Vagina (tissue), 2 donors: ENCODE measurements at regions not wholly inside any gene's neighbourhood (a gene's known extent, or its start where the extent isn't known, plus 50 kb on each side); places are given as distances from the start of the nearest gene placed in this dataset.

ENCODE experiments used
- DNase-seq, 2 donors: peaks; one replicate each; pipeline ENCODE4 v3.0.0-alpha.2; 2017; ENCODE audit errors: extremely low spot score in 2 of 2
- H3K27ac ChIP-seq: fragments of 200-600 bp; sonication (generic); one replicate; pipeline ENCODE4 v1.5.1; 2019
- H3K27me3 ChIP-seq: fragments of 200-600 bp; sonication (generic); one replicate; pipeline ENCODE4 v1.5.1; 2019
- H3K36me3 ChIP-seq, 2 donors: fragments of 200-600 bp; sonication (generic); one replicate each; pipeline ENCODE4 v1.5.1; 2017 to 2019
- H3K4me1 ChIP-seq: fragments of 200-600 bp; sonication (generic); one replicate; pipeline ENCODE4 v1.5.1; 2019
- H3K4me3 ChIP-seq, 2 donors: fragments of 200-600 bp; sonication (generic); 1 replicate in 1 of 2; 2 replicates in 1 of 2; pipeline ENCODE4 v1.5.1; 2016 to 2019
- H3K9me3 ChIP-seq: fragments of 200-600 bp; sonication (generic); one replicate; pipeline ENCODE4 v1.5.1; 2019
- CTCF ChIP-seq, 3 experiments: fragments of 450-650 bp in 2 of 3; fragments of 200-600 bp in 1 of 3; sonication (generic) in 1 of 3; IDR thresholded peaks; one replicate each; pipeline ENCODE4 v1.5.1; 2017 to 2019; ENCODE audit warnings: antibody characterized with exemption in 3 of 3, mild to moderate bottlenecking in 2 of 3, moderate library complexity in 2 of 3
- POLR2A ChIP-seq, 2 donors: fragments of 450-650 bp; IDR thresholded peaks; one replicate each; pipeline ENCODE4 v1.6.1; 2017; ENCODE audit warnings: antibody characterized with exemption in 2 of 2, mild to moderate bottlenecking in 2 of 2, moderate library complexity in 2 of 2
- POLR2AphosphoS5 ChIP-seq, 2 donors: sonication (generic); formaldehyde crosslinking; IDR thresholded peaks; one replicate each; pipeline ENCODE4 v1.9.0; 2017; ENCODE audit warnings: antibody characterized with exemption in 2 of 2, mild to moderate bottlenecking in 2 of 2, low read depth in 1 of 2; ENCODE audit not compliant: insufficient read depth in 1 of 2
- intact Hi-C: fragments of 100-400 bp; cut with DNase I; formaldehyde crosslinking; loops from one replicate; pipeline ENCODE4 v1.15.1; 2023

GRCh38 chr3:178193846-178194245 is 342.4 kb upstream of the KCNMB2 start:
- DNase-seq = no peak
- no peaks in the 10 kb centered on the region for H3K27me3 ChIP-seq
- intact Hi-C loops = no loop called here
- no peaks in the 10 kb centered on the region for H3K4me1 ChIP-seq
- no peaks in the 10 kb centered on the region for H3K36me3 ChIP-seq
- TF ChIP-seq POLR2A (IDR thresholded peaks at IDR 0.05) = no peak
- TF ChIP-seq POLR2AphosphoS5 (IDR thresholded peaks at IDR 0.05; ENCODE audit: insufficient read depth in 1 of 2, low read depth in 1 of 2) = peak in 1 of 2 donors; percentile 58
- no peaks in the 10 kb centered on the region for H3K9me3 ChIP-seq
- no peak overlapping the region for H3K4me3 ChIP-seq
- H3K27ac ChIP-seq = no peak overlapping the region

GRCh38 chr3:178194539-178194938 is 341.7 kb upstream of the KCNMB2 start:
- no peak for TF ChIP-seq POLR2AphosphoS5 (IDR thresholded peaks at IDR 0.05; ENCODE audit: insufficient read depth in 1 of 2, low read depth in 1 of 2)
- no peak for TF ChIP-seq POLR2A (IDR thresholded peaks at IDR 0.05)
- TF ChIP-seq CTCF (IDR thresholded peaks at IDR 0.05) = no peak
- no peak overlapping the region for H3K27ac ChIP-seq
- H3K36me3 ChIP-seq = no peaks in the 10 kb centered on the region
- H3K9me3 ChIP-seq = no peaks in the 10 kb centered on the region
- intact Hi-C loops = no loop called here
- no peaks in the 10 kb centered on the region for H3K4me1 ChIP-seq
- no peak for DNase-seq
- no peak overlapping the region for H3K4me3 ChIP-seq
- no peaks in the 10 kb centered on the region for H3K27me3 ChIP-seq

- intact Hi-C loops = no loop called here
- Histone ChIP-seq H3K9me3 (no peaks in the 10 kb centered on the region), H3K27me3 (no peaks in the 10 kb centered on the region), H3K36me3 (no peaks in the 10 kb centered on the region), H3K4me1 (no peaks in the 10 kb centered on the region), H3K4me3 (no peak overlapping the region), H3K27ac (no peak overlapping the region)
- DNase-seq = no peak
- no peak for TF ChIP-seq POLR2A (IDR thresholded peaks at IDR 0.05)
- peak in 1 of 2 donors; percentile 72 for TF ChIP-seq POLR2AphosphoS5 (IDR thresholded peaks at IDR 0.05; ENCODE audit: insufficient read depth in 1 of 2, low read depth in 1 of 2)
- TF ChIP-seq CTCF (IDR thresholded peaks at IDR 0.05) = no peak
Measured at GRCh38 chr3:178195824-178196223, 340.4 kb upstream of the KCNMB2 start.

GRCh38 chr3:178198329-178198728 is 337.9 kb upstream of the KCNMB2 start:
- intact Hi-C loops = no loop called here
- H3K27ac ChIP-seq = no peak overlapping the region
- no peak overlapping the region for H3K4me3 ChIP-seq
- TF ChIP-seq POLR2A (IDR thresholded peaks at IDR 0.05) (no peak), POLR2AphosphoS5 (IDR thresholded peaks at IDR 0.05; ENCODE audit: insufficient read depth in 1 of 2, low read depth in 1 of 2) (no peak), CTCF (IDR thresholded peaks at IDR 0.05) (no peak)
- H3K27me3 ChIP-seq = no peaks in the 10 kb centered on the region
- H3K9me3 ChIP-seq = no peaks in the 10 kb centered on the region
- H3K36me3 ChIP-seq = no peaks in the 10 kb centered on the region
- DNase-seq = no peak
- H3K4me1 ChIP-seq = no peaks in the 10 kb centered on the region

- no peaks in the 10 kb centered on the region for H3K4me1 ChIP-seq
- no peak for DNase-seq
- H3K9me3 ChIP-seq = no peaks in the 10 kb centered on the region
- H3K36me3 ChIP-seq = no peaks in the 10 kb centered on the region
- no peaks in the 10 kb centered on the region for H3K27me3 ChIP-seq
- intact Hi-C loops = no loop called here
- TF ChIP-seq POLR2AphosphoS5 (IDR thresholded peaks at IDR 0.05; ENCODE audit: insufficient read depth in 1 of 2, low read depth in 1 of 2) (no peak), CTCF (IDR thresholded peaks at IDR 0.05) (no peak), POLR2A (IDR thresholded peaks at IDR 0.05) (no peak)
- no peak overlapping the region for H3K27ac ChIP-seq
- no peak overlapping the region for H3K4me3 ChIP-seq
Measured at GRCh38 chr3:178200316-178200715, 335.9 kb upstream of the KCNMB2 start.
